ENCODE measurements at regions not wholly inside any gene's neighbourhood (a gene's known extent, or its start where the extent isn't known, plus 50 kb on each side); places are given as distances from the start of the nearest gene placed in this dataset.

- no peak for TF ChIP-seq CTCF (conservative IDR thresholded peaks at IDR 0.05)
Measured at GRCh38 chr7:26508481-26508880, 216.8 kb downstream of the SNX10 start.

GRCh38 chr7:26508917-26509316 is 217.3 kb downstream of the SNX10 start:
- no peak for TF ChIP-seq CTCF (conservative IDR thresholded peaks at IDR 0.05)
- peak overlapping the region; percentile 76; the same call in 1 of the 2 replicates for H3K27ac ChIP-seq

More at GRCh38 chr7:26508481-26508880, 216.8 kb downstream of the SNX10 start:
- peak overlapping the region; percentile 76; the same call in 1 of the 2 replicates for H3K27ac ChIP-seq

- TF ChIP-seq CTCF (conservative IDR thresholded peaks at IDR 0.05): no peak
- H3K27ac ChIP-seq: no peak overlapping the region
Measured at GRCh38 chr7:26510231-26510957, 218.7 kb downstream of the SNX10 start.

GRCh38 chr7:26511866-26512265 is 220.2 kb downstream of the SNX10 start:
- TF ChIP-seq CTCF (conservative IDR thresholded peaks at IDR 0.05): no peak
- H3K27ac ChIP-seq: no peak overlapping the region

GRCh38 chr7:26512737-26513136 is 221.1 kb downstream of the SNX10 start:
- H3K27ac ChIP-seq: no peak overlapping the region
- no peak for TF ChIP-seq CTCF (conservative IDR thresholded peaks at IDR 0.05)

- H3K27ac ChIP-seq: no peak overlapping the region
- TF ChIP-seq CTCF (conservative IDR thresholded peaks at IDR 0.05): no peak
Measured at GRCh38 chr7:26513948-26514347, 222.3 kb downstream of the SNX10 start.

- peak overlapping the region; percentile 58 for H3K27ac ChIP-seq
- TF ChIP-seq CTCF (conservative IDR thresholded peaks at IDR 0.05): no peak
Measured at GRCh38 chr7:26514633-26515032, 223.0 kb downstream of the SNX10 start.

Data from VCaP (cell line).